GM12878 (cell line): ENCODE measurements at regions not wholly inside any gene's neighbourhood (a gene's known extent, or its start where the extent isn't known, plus 50 kb on each side); places are given as distances from the start of the nearest gene placed in this dataset.

Experiments
- ATAC-seq: fragments of 200-7000 bp; cut with Tn5 transposase; 3 replicates; pipeline ENCODE4 v1.9.1; 2020; ENCODE audit warnings: mild to moderate bottlenecking, moderate library complexity
- BruUV-seq: library from RNA; stranded (reverse); fragments of 400-500 nt; replicated peaks from 2 replicates; lab custom pipeline; 2021; lab: Mats Ljungman, UMichigan
- CTCF ChIA-PET: fragments of 300-600 bp; sonication (Branson Sonifier 250); formaldehyde crosslinking; extraction: SDS; loops from one replicate; lab custom pipeline; 2021; ENCODE audit warnings: inconsistent platforms; lab: Yijun Ruan, JAX
- POLR2A ChIA-PET: fragments of 350-600 bp; formaldehyde crosslinking; extraction: SDS; loops from one replicate; lab custom pipeline; 2021; ENCODE audit warnings: inconsistent platforms; lab: Charles Lee
- RAD21 ChIA-PET: fragments of 300-600 bp; sonication (Branson Sonifier 250); formaldehyde crosslinking; loops from one replicate; lab custom pipeline; 2023; ENCODE audit warnings: antibody characterized with exemption; ENCODE audit not compliant: unreplicated experiment; lab: Charles Lee
- SMC1A ChIA-PET: fragments of 300-600 bp; sonication (Branson Sonifier 250); formaldehyde crosslinking; loops from one replicate; lab custom pipeline; 2023; ENCODE audit not compliant: unreplicated experiment, uncharacterized antibody; lab: Charles Lee
- DNase-seq: peaks from one replicate; pipeline ENCODE4 v3.0.0-alpha.2; 2011; ENCODE audit warnings: low read depth, low spot score
- FAIRE-seq: peaks from 3 replicates; lab custom pipeline; 2011; peaks lifted over from hg19 to GRCh38; lab: Jason Lieb, UNC
- H2AFZ ChIP-seq: 2 replicates; pipeline ENCODE4 v1.6.0; 2011; ENCODE audit warnings: low read depth, low read length, control low read depth; ENCODE audit not compliant: control insufficient read depth
- H3K27ac ChIP-seq: 2 replicates; pipeline ENCODE4 v1.5.1; 2011; ENCODE audit warnings: control low read depth; ENCODE audit not compliant: control insufficient read depth, insufficient read depth
- H3K27me3 ChIP-seq, 2 experiments: replicated peaks in 1 of 2; 2 replicates each; pipeline versions ENCODE4 v1.6.0 to v1.6.1; 2011; ENCODE audit warnings: low read length in 1 of 2; ENCODE audit not compliant: control insufficient read depth in 2 of 2, insufficient read depth in 2 of 2
- H3K36me3 ChIP-seq, 2 experiments: 2 replicates each; pipeline ENCODE4 v1.5.1; 2011; ENCODE audit warnings: low read length in 1 of 2; ENCODE audit not compliant: control insufficient read depth in 2 of 2, insufficient read depth in 2 of 2
- H3K4me1 ChIP-seq: 2 replicates; pipeline ENCODE4 v1.6.1; 2011; ENCODE audit warnings: mild to moderate bottlenecking, low read length, moderate library complexity, mixed read lengths; ENCODE audit not compliant: control insufficient read depth, insufficient read depth
- H3K4me2 ChIP-seq: 2 replicates; pipeline ENCODE4 v1.6.0; 2011; ENCODE audit warnings: control low read depth; ENCODE audit not compliant: control insufficient read depth, insufficient read depth
- H3K4me3 ChIP-seq: fragments of 200-600 bp; sonication (generic); 2 replicates; pipeline ENCODE4 v1.5.1; 2016
- H3K79me2 ChIP-seq: 2 replicates; pipeline ENCODE4 v1.6.0; 2011; ENCODE audit warnings: low read length; ENCODE audit not compliant: control insufficient read depth, insufficient read depth
- H3K9ac ChIP-seq: 2 replicates; pipeline ENCODE4 v1.8.0; 2011; ENCODE audit warnings: low read length, control low read depth, mixed read lengths; ENCODE audit not compliant: control insufficient read depth, insufficient read depth
- H3K9me3 ChIP-seq: replicated peaks from 3 replicates; pipeline ENCODE4 v1.5.1; 2011; ENCODE audit warnings: mild to moderate bottlenecking, low read length; ENCODE audit not compliant: control insufficient read depth, insufficient read depth
- H4K20me1 ChIP-seq: 2 replicates; pipeline ENCODE4 v1.6.0; 2011; ENCODE audit not compliant: control insufficient read depth, insufficient read depth
- ATF7 ChIP-seq: fragments of 450-650 bp; IDR thresholded peaks from 2 replicates; pipeline ENCODE4 v1.6.1; 2016; ENCODE audit warnings: low read depth, mild to moderate bottlenecking
- BRCA1 ChIP-seq: IDR thresholded peaks from 2 replicates; pipeline ENCODE4 v1.6.1; 2011; ENCODE audit warnings: low read depth, low read length, improper control_type of control experiment
- CBX3 ChIP-seq: fragments of 200-600 bp; sonication (generic); IDR thresholded peaks from 2 replicates; pipeline ENCODE4 v1.6.1; 2016; ENCODE audit warnings: low read depth, borderline replicate concordance
- CEBPB ChIP-seq, 2 experiments: fragments of 150-350 bp in 1 of 2; IDR thresholded peaks; 2 replicates each; pipeline ENCODE4 v1.6.1; 2012 to 2014; ENCODE audit warnings: low read depth in 2 of 2, low read length in 2 of 2, borderline replicate concordance in 1 of 2, inconsistent platforms in 1 of 2
- CTCF ChIP-seq, 3 experiments: IDR thresholded peaks in 2 of 3; conservative IDR thresholded peaks in 1 of 3; 2 replicates each; pipeline ENCODE4 v1.5.1; 2011; ENCODE audit warnings: low read depth in 3 of 3, low read length in 3 of 3, mild to moderate bottlenecking in 3 of 3, control low read depth in 2 of 3, moderate library complexity in 2 of 3, inconsistent platforms in 1 of 3, mixed read lengths in 1 of 3; ENCODE audit not compliant: control insufficient read depth in 2 of 3, insufficient read depth in 1 of 3; ENCODE audit errors: extremely low read depth in 1 of 3
- E2F8 ChIP-seq: fragments of 450-650 bp; IDR thresholded peaks from 2 replicates; pipeline ENCODE4 v1.6.1; 2018; ENCODE audit warnings: mild to moderate bottlenecking, low read depth, moderate library complexity; ENCODE audit not compliant: partially characterized antibody
- JUNB ChIP-seq: IDR thresholded peaks from 2 replicates; pipeline ENCODE4 v1.6.1; 2016; ENCODE audit warnings: antibody characterized with exemption, mild to moderate bottlenecking
- LARP7 ChIP-seq: fragments of 450-650 bp; IDR thresholded peaks from 2 replicates; pipeline ENCODE4 v1.6.1; 2017; ENCODE audit warnings: mild to moderate bottlenecking
- MYB ChIP-seq: fragments of 150-350 bp; IDR thresholded peaks from 2 replicates; pipeline ENCODE4 v1.6.1; 2014; ENCODE audit warnings: mild to moderate bottlenecking, low read depth, low read length, borderline replicate concordance
- PAX8 ChIP-seq: fragments of 450-650 bp; IDR thresholded peaks from 2 replicates; pipeline ENCODE4 v1.6.1; 2017; ENCODE audit warnings: mild to moderate bottlenecking, moderate library complexity
- SMAD1 ChIP-seq: fragments of 450-650 bp; IDR thresholded peaks from 2 replicates; pipeline ENCODE4 v1.6.1; 2018; ENCODE audit warnings: mild to moderate bottlenecking, low read depth; ENCODE audit not compliant: partially characterized antibody
- STAT1 ChIP-seq: fragments of 450-650 bp; conservative IDR thresholded peaks from 2 replicates; pipeline ENCODE4 v1.6.1; 2014; ENCODE audit warnings: antibody characterized with exemption, mild to moderate bottlenecking
- ZBED1 ChIP-seq: IDR thresholded peaks from 2 replicates; pipeline ENCODE4 v1.6.1; 2016; ENCODE audit warnings: borderline replicate concordance
- whole genome bisulfite sequencing: methylation state at CpG from one replicate; pipeline ENCODE4 v1.1.6; 2016; ENCODE audit warnings: low lambda C conversion rate; ENCODE audit not compliant: insufficient replicate concordance, insufficient coverage; ENCODE audit errors: missing lambda C conversion rate; 5-methylcytosine and 5-hydroxymethylcytosine counted together
- in situ Hi-C: fragments of 300-500 bp; cut with MboI; formaldehyde crosslinking; loops from 9 replicates; pipeline ENCODE4 v1.14.3; 2018; ENCODE audit warnings: mixed read lengths
- intact Hi-C: fragments of 100-400 bp; cut with micrococcal nuclease; formaldehyde crosslinking; loops from one replicate; pipeline ENCODE4 v1.14.2; 2022; ENCODE audit not compliant: unreplicated experiment
- TF ChIP-seq, protein P1 (sequence below): IDR thresholded peaks from 2 replicates; pipeline ENCODE4 v1.6.1; 2011; ENCODE audit warnings: borderline replicate concordance, low read depth, mild to moderate bottlenecking, moderate library complexity, low read length; ENCODE audit not compliant: insufficient read depth, poor library complexity, severe bottlenecking

GRCh38 chr10:128709686-128710085, 583.5 kb upstream of the MKI67 start (continued):
- TF ChIP-seq, protein P1, sequence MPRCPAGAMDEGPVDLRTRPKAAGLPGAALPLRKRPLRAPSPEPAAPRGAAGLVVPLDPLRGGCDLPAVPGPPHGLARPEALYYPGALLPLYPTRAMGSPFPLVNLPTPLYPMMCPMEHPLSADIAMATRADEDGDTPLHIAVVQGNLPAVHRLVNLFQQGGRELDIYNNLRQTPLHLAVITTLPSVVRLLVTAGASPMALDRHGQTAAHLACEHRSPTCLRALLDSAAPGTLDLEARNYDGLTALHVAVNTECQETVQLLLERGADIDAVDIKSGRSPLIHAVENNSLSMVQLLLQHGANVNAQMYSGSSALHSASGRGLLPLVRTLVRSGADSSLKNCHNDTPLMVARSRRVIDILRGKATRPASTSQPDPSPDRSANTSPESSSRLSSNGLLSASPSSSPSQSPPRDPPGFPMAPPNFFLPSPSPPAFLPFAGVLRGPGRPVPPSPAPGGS, result no peak
- TF ChIP-seq STAT1, result no peak
- TF ChIP-seq CBX3, result no peak
- TF ChIP-seq JUNB, result no peak
- no peak for TF ChIP-seq CTCF (IDR thresholded peaks at IDR 0.05 in 2 of 3, conservative IDR thresholded peaks at IDR 0.05 in 1 of 3; ENCODE audit: control insufficient read depth in 2 of 3, extremely low read depth in 1 of 3, insufficient read depth in 1 of 3, low read depth in 3 of 3, low read length in 3 of 3)
- no peak for TF ChIP-seq MYB
- no peak for TF ChIP-seq LARP7

DNA sequence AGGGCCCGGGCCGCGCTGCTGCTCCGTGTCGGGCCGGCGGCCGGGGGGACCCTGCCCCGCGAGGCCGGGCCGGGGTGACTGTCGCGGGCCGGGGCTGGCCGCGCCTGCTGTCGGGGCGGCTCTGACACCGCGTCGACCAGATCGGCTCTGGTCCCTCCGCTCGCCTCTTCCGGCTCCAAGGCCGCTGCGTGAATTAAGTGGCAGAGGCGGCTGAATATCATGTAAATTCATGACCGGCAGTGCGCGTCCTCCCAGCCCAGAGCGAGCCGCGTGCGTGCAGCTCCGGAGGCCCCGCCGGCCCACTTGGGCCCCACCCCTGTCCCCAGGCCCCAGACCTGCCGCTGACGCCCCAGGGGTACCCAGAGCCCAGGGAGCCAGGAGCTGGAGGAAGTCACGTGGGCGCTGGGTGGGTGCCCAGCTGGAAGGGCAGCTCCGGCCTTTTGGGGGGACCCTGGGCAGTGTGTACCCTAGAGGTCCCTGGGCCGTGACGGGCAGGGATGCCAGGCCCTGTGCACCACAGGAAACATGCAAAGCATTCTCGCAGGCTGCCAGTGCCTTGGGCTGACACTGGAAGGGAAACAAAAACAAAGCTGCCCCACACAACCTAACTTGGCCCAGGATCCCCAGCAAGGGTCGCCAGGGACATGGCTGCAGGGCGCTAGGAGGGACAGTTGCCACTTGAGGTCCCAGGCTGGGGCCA, 584.0 kb upstream of the MKI67 start:
- TF ChIP-seq ZBED1, result no peak
- no peak for TF ChIP-seq BRCA1
- no peak for TF ChIP-seq SMAD1
- no peak for TF ChIP-seq CEBPB (IDR thresholded peaks at IDR 0.05; ENCODE audit: borderline replicate concordance in 1 of 2, low read depth in 2 of 2, low read length in 2 of 2)
- no peak for TF ChIP-seq PAX8
- TF ChIP-seq MYB, result no peak
- TF ChIP-seq ATF7, result no peak
- TF ChIP-seq, protein P1, result no peak
- TF ChIP-seq E2F8, result no peak
- TF ChIP-seq, all 136 proteins: peak for 0
- ChIA-PET CTCF (no interaction called here), RAD21 (no interaction called here), POLR2A (no interaction called here), SMC1A (no interaction called here)
- Histone ChIP-seq H3K4me1 (no peaks in the 10 kb centered on the region), H3K36me3 (no peaks in the 10 kb centered on the region), H4K20me1 (no peaks in the 10 kb centered on the region), H3K27me3 (no peaks in the 10 kb centered on the region), H3K9ac (no peak overlapping the region), H3K27ac (no peak overlapping the region), H3K9me3 (no peaks in the 10 kb centered on the region), H3K4me2 (no peak overlapping the region), H3K4me3 (no peak overlapping the region), H3K79me2 (no peaks in the 10 kb centered on the region), H2AFZ (no peak overlapping the region)
- intact Hi-C loops, result no loop called here
- DNase-seq, result no peak
- in situ Hi-C loops, result no loop called here
- no peak for FAIRE-seq
- no peak for ATAC-seq
- WGBS, result 57% methylated on average over 35 of the region's 49 CpGs
- BruUV-seq, result no TSS peak
